ACC112 (cell line): ENCODE measurements at regions not wholly inside any gene's neighbourhood (a gene's known extent, or its start where the extent isn't known, plus 50 kb on each side); places are given as distances from the start of the nearest gene placed in this dataset.
"Not testable (repeated sequence)": the region's sequence is repeated elsewhere in the genome, so short reads cannot be mapped to it uniquely, and the experiment has no call there.

Source experiments
- H2AFZ ChIP-seq: fragments of 200-600 bp; sonication (generic); one replicate; pipeline ENCODE4 v1.6.0; 2017; ENCODE audit warnings: antibody characterized with exemption, low read length; ENCODE audit not compliant: unreplicated experiment
- H3K27ac ChIP-seq: fragments of 200-600 bp; sonication (generic); 2 replicates; pipeline ENCODE4 v1.5.1; 2014; ENCODE audit warnings: low read depth, mild to moderate bottlenecking, antibody characterized with exemption, low read length, moderate library complexity
- H3K27me3 ChIP-seq: fragments of 200-600 bp; sonication (generic); 2 replicates; pipeline ENCODE4 v1.6.1; 2014; ENCODE audit warnings: mild to moderate bottlenecking, antibody characterized with exemption, low read length, moderate library complexity, mixed read lengths; ENCODE audit not compliant: insufficient read depth
- H3K36me3 ChIP-seq: fragments of 200-600 bp; sonication (generic); 2 replicates; pipeline ENCODE4 v1.6.1; 2016; ENCODE audit warnings: mild to moderate bottlenecking, antibody characterized with exemption, low read length, moderate library complexity, mixed read lengths; ENCODE audit not compliant: insufficient read depth
- H3K4me1 ChIP-seq: fragments of 200-600 bp; sonication (generic); one replicate; pipeline ENCODE4 v1.6.1; 2016; ENCODE audit warnings: low read length, mixed read lengths; ENCODE audit not compliant: insufficient read depth, unreplicated experiment, control insufficient read depth
- H3K4me3 ChIP-seq: fragments of 200-600 bp; sonication (generic); 2 replicates; pipeline ENCODE4 v1.5.1; 2014; ENCODE audit warnings: mild to moderate bottlenecking, low read depth, low read length
- H3K79me2 ChIP-seq: fragments of 200-600 bp; sonication (generic); one replicate; pipeline ENCODE4 v1.6.0; 2016; ENCODE audit warnings: low read length; ENCODE audit not compliant: control insufficient read depth, unreplicated experiment, insufficient read depth

- Histone ChIP-seq H3K36me3 (no peaks in the 10 kb centered on the region), H3K79me2 (no peaks in the 10 kb centered on the region), H3K27ac (no peak overlapping the region)
These were observed 534.8 kb upstream of the NCAM2 start for GRCh38 chr21:20463362-20463761.

GRCh38 chr21:20469361-20469760 lies 528.8 kb upstream of the NCAM2 start:
- H3K4me1 ChIP-seq, result no peaks in the 10 kb centered on the region
- no peaks in the 10 kb centered on the region for H3K36me3 ChIP-seq
- H3K27ac ChIP-seq, result no peak overlapping the region
- no peaks in the 10 kb centered on the region for H3K79me2 ChIP-seq
- no peak overlapping the region for H3K4me3 ChIP-seq
- no peak overlapping the region for H2AFZ ChIP-seq
- no peaks in the 10 kb centered on the region for H3K27me3 ChIP-seq

More at GRCh38 chr21:20463362-20463761, 534.8 kb upstream of the NCAM2 start:
- Histone ChIP-seq H3K27me3 (no peaks in the 10 kb centered on the region), H3K4me1 (no peaks in the 10 kb centered on the region), H2AFZ (no peak overlapping the region), H3K4me3 (no peak overlapping the region)

- no peaks in the 10 kb centered on the region for H3K36me3 ChIP-seq
- no peaks in the 10 kb centered on the region for H3K79me2 ChIP-seq
- H3K27ac ChIP-seq, result no peak overlapping the region
- no peak overlapping the region for H3K4me3 ChIP-seq
- H3K4me1 ChIP-seq, result no peaks in the 10 kb centered on the region
- H3K27me3 ChIP-seq, result no peaks in the 10 kb centered on the region
- no peak overlapping the region for H2AFZ ChIP-seq
These were observed 511.9 kb upstream of the NCAM2 start for GRCh38 chr21:20486303-20486702.

GRCh38 chr21:20502915-20503314 lies 495.3 kb upstream of the NCAM2 start:
- not testable (repeated sequence) for H3K79me2 ChIP-seq, H3K36me3 ChIP-seq, H3K27me3 ChIP-seq, H3K4me1 ChIP-seq, H3K27ac ChIP-seq, H3K4me3 ChIP-seq, H2AFZ ChIP-seq

- H3K27me3 ChIP-seq, result no peaks in the 10 kb centered on the region
- H2AFZ ChIP-seq, result no peak overlapping the region
- H3K79me2 ChIP-seq, result no peaks in the 10 kb centered on the region
- no peaks in the 10 kb centered on the region for H3K36me3 ChIP-seq
- H3K4me1 ChIP-seq, result no peaks in the 10 kb centered on the region
- H3K27ac ChIP-seq, result no peak overlapping the region
- no peak overlapping the region for H3K4me3 ChIP-seq
These were observed 490.4 kb upstream of the NCAM2 start for GRCh38 chr21:20507783-20508182.

- Histone ChIP-seq H3K36me3 (no peaks in the 10 kb centered on the region), H3K27me3 (no peaks in the 10 kb centered on the region), H3K79me2 (no peaks in the 10 kb centered on the region), H3K4me1 (no peaks in the 10 kb centered on the region), H3K4me3 (no peak overlapping the region), H2AFZ (no peak overlapping the region), H3K27ac (no peak overlapping the region)
These were observed 486.9 kb upstream of the NCAM2 start for GRCh38 chr21:20511216-20511880.

- Histone ChIP-seq H2AFZ (no peak overlapping the region), H3K4me1 (no peaks in the 10 kb centered on the region), H3K36me3 (no peaks in the 10 kb centered on the region), H3K27ac (no peak overlapping the region), H3K27me3 (no peaks in the 10 kb centered on the region), H3K4me3 (no peak overlapping the region), H3K79me2 (no peaks in the 10 kb centered on the region)
These were observed 482.8 kb upstream of the NCAM2 start for GRCh38 chr21:20515446-20515845.

GRCh38 chr21:20519076-20519475 lies 479.1 kb upstream of the NCAM2 start:
- H3K4me3 ChIP-seq, result no peak overlapping the region
- no peaks in the 10 kb centered on the region for H3K27me3 ChIP-seq
- no peaks in the 10 kb centered on the region for H3K4me1 ChIP-seq
- no peak overlapping the region for H3K27ac ChIP-seq
- H2AFZ ChIP-seq, result no peak overlapping the region
- H3K36me3 ChIP-seq, result no peaks in the 10 kb centered on the region
- no peaks in the 10 kb centered on the region for H3K79me2 ChIP-seq

- no peak overlapping the region for H3K4me3 ChIP-seq
- H2AFZ ChIP-seq, result no peak overlapping the region
- H3K79me2 ChIP-seq, result no peaks in the 10 kb centered on the region
- no peak overlapping the region for H3K27ac ChIP-seq
- H3K36me3 ChIP-seq, result no peaks in the 10 kb centered on the region
- no peaks in the 10 kb centered on the region for H3K27me3 ChIP-seq
- H3K4me1 ChIP-seq, result no peaks in the 10 kb centered on the region
These were observed 475.6 kb upstream of the NCAM2 start for GRCh38 chr21:20522611-20523010.

- Histone ChIP-seq H2AFZ (no peak overlapping the region), H3K4me3 (no peak overlapping the region), H3K4me1 (no peaks in the 10 kb centered on the region), H3K27ac (no peak overlapping the region), H3K36me3 (no peaks in the 10 kb centered on the region), H3K79me2 (no peaks in the 10 kb centered on the region), H3K27me3 (no peaks in the 10 kb centered on the region)
These were observed 475.0 kb upstream of the NCAM2 start for GRCh38 chr21:20523191-20523590.

GRCh38 chr21:20527731-20528460 lies 470.3 kb upstream of the NCAM2 start:
- Histone ChIP-seq H2AFZ (no peak overlapping the region), H3K4me1 (no peaks in the 10 kb centered on the region), H3K79me2 (no peaks in the 10 kb centered on the region), H3K36me3 (no peaks in the 10 kb centered on the region), H3K27me3 (no peaks in the 10 kb centered on the region), H3K4me3 (no peak overlapping the region), H3K27ac (no peak overlapping the region)
